ENCODE measurements at regions not wholly inside any gene's neighbourhood (a gene's known extent, or its start where the extent isn't known, plus 50 kb on each side); places are given as distances from the start of the nearest gene placed in this dataset.

GRCh38 chr16:77035361-77035760 lies 155.6 kb upstream of the MON1B start:
- H3K9ac ChIP-seq (ENCODE audit: low read length): no peak overlapping the region
- no peak overlapping the region for H3K4me3 ChIP-seq (ENCODE audit: insufficient read depth, low read depth, low read length)
- DNase-seq (ENCODE audit: low read depth): no peak
- H3K9me3 Mint-ChIP-seq (ENCODE audit: unreplicated experiment): no peaks in the 10 kb centered on the region
- no peaks in the 10 kb centered on the region for H3K27me3 Mint-ChIP-seq (ENCODE audit: low read depth, unreplicated experiment)
- no peak overlapping the region for H3K27ac ChIP-seq (ENCODE audit: low read depth, low read length)
- no peak overlapping the region for H2AFZ ChIP-seq (ENCODE audit: low read depth, low read length)
- H3K4me2 ChIP-seq (ENCODE audit: low read length): no peak overlapping the region
- H3K27ac Mint-ChIP-seq (ENCODE audit: unreplicated experiment): no peak overlapping the region
- no peaks in the 10 kb centered on the region for H3K36me3 ChIP-seq (ENCODE audit: insufficient read depth, low read length)
- FAIRE-seq: no peak
- no peaks in the 10 kb centered on the region for H3K27me3 ChIP-seq (ENCODE audit: insufficient read depth, low read length)
- H3K79me2 ChIP-seq (ENCODE audit: insufficient read depth, low read length): no peaks in the 10 kb centered on the region
- no peaks in the 10 kb centered on the region for H3K4me1 ChIP-seq (ENCODE audit: insufficient read depth, low read length)
- no peaks in the 10 kb centered on the region for H3K36me3 Mint-ChIP-seq (ENCODE audit: low read depth, unreplicated experiment)
- no peaks in the 10 kb centered on the region for H3K9me3 ChIP-seq (ENCODE audit: insufficient read depth, low read depth, low read length)
- no peaks in the 10 kb centered on the region for H4K20me1 ChIP-seq (ENCODE audit: insufficient read depth, low read length)
- H3K4me3 Mint-ChIP-seq (ENCODE audit: unreplicated experiment): no peak overlapping the region
- H3K4me1 Mint-ChIP-seq (ENCODE audit: low read depth, unreplicated experiment): no peaks in the 10 kb centered on the region
- TF ChIP-seq EZH2 (IDR thresholded peaks at IDR 0.05; ENCODE audit: insufficient read depth, low read length) (no peak), CTCF (IDR thresholded peaks at IDR 0.05; ENCODE audit: insufficient read depth, low read depth, low read length) (no peak)

GRCh38 chr16:77037696-77038347 lies 153.2 kb upstream of the MON1B start:
- FAIRE-seq: no peak
- Histone ChIP-seq H3K9ac (ENCODE audit: low read length) (no peak overlapping the region), H3K4me1 (ENCODE audit: insufficient read depth, low read length) (no peaks in the 10 kb centered on the region), H3K27me3 (ENCODE audit: insufficient read depth, low read length) (no peaks in the 10 kb centered on the region), H3K4me2 (ENCODE audit: low read length) (no peak overlapping the region), H3K79me2 (ENCODE audit: insufficient read depth, low read length) (no peaks in the 10 kb centered on the region), H2AFZ (ENCODE audit: low read depth, low read length) (no peak overlapping the region), H4K20me1 (ENCODE audit: insufficient read depth, low read length) (no peaks in the 10 kb centered on the region), H3K4me3 (ENCODE audit: insufficient read depth, low read depth, low read length) (no peak overlapping the region), H3K27ac (ENCODE audit: low read depth, low read length) (no peak overlapping the region), H3K36me3 (ENCODE audit: insufficient read depth, low read length) (no peaks in the 10 kb centered on the region), H3K9me3 (ENCODE audit: insufficient read depth, low read depth, low read length) (no peaks in the 10 kb centered on the region)
- DNase-seq (ENCODE audit: low read depth): no peak
- H3K27me3 Mint-ChIP-seq (ENCODE audit: low read depth, unreplicated experiment): no peaks in the 10 kb centered on the region
- TF ChIP-seq CTCF (IDR thresholded peaks at IDR 0.05; ENCODE audit: insufficient read depth, low read depth, low read length): no peak
- TF ChIP-seq EZH2 (IDR thresholded peaks at IDR 0.05; ENCODE audit: insufficient read depth, low read length): no peak
- H3K36me3 Mint-ChIP-seq (ENCODE audit: low read depth, unreplicated experiment): no peaks in the 10 kb centered on the region
- no peaks in the 10 kb centered on the region for H3K4me1 Mint-ChIP-seq (ENCODE audit: low read depth, unreplicated experiment)
- no peak overlapping the region for H3K27ac Mint-ChIP-seq (ENCODE audit: unreplicated experiment)
- no peak overlapping the region for H3K4me3 Mint-ChIP-seq (ENCODE audit: unreplicated experiment)
- no peaks in the 10 kb centered on the region for H3K9me3 Mint-ChIP-seq (ENCODE audit: unreplicated experiment)

GRCh38 chr16:77041468-77041867 lies 149.5 kb upstream of the MON1B start:
- H3K27ac Mint-ChIP-seq (ENCODE audit: unreplicated experiment): no peak overlapping the region
- FAIRE-seq: no peak
- DNase-seq (ENCODE audit: low read depth): no peak
- no peaks in the 10 kb centered on the region for H3K4me1 Mint-ChIP-seq (ENCODE audit: low read depth, unreplicated experiment)
- Histone ChIP-seq H3K27me3 (ENCODE audit: insufficient read depth, low read length) (no peaks in the 10 kb centered on the region), H3K79me2 (ENCODE audit: insufficient read depth, low read length) (no peaks in the 10 kb centered on the region), H3K9me3 (ENCODE audit: insufficient read depth, low read depth, low read length) (no peaks in the 10 kb centered on the region), H3K27ac (ENCODE audit: low read depth, low read length) (no peak overlapping the region), H3K4me2 (ENCODE audit: low read length) (no peak overlapping the region), H3K4me3 (ENCODE audit: insufficient read depth, low read depth, low read length) (no peak overlapping the region), H4K20me1 (ENCODE audit: insufficient read depth, low read length) (no peaks in the 10 kb centered on the region), H2AFZ (ENCODE audit: low read depth, low read length) (no peak overlapping the region), H3K4me1 (ENCODE audit: insufficient read depth, low read length) (no peaks in the 10 kb centered on the region), H3K9ac (ENCODE audit: low read length) (no peak overlapping the region), H3K36me3 (ENCODE audit: insufficient read depth, low read length) (no peaks in the 10 kb centered on the region)
- H3K9me3 Mint-ChIP-seq (ENCODE audit: unreplicated experiment): no peaks in the 10 kb centered on the region
- TF ChIP-seq CTCF (IDR thresholded peaks at IDR 0.05; ENCODE audit: insufficient read depth, low read depth, low read length): no peak
- TF ChIP-seq EZH2 (IDR thresholded peaks at IDR 0.05; ENCODE audit: insufficient read depth, low read length): no peak
- no peaks in the 10 kb centered on the region for H3K36me3 Mint-ChIP-seq (ENCODE audit: low read depth, unreplicated experiment)
- H3K27me3 Mint-ChIP-seq (ENCODE audit: low read depth, unreplicated experiment): no peaks in the 10 kb centered on the region
- no peak overlapping the region for H3K4me3 Mint-ChIP-seq (ENCODE audit: unreplicated experiment)

Data from astrocyte (in vitro differentiated cells and primary cell).